A549 (cell line): ENCODE measurements at regions not wholly inside any gene's neighbourhood (a gene's known extent, or its start where the extent isn't known, plus 50 kb on each side); places are given as distances from the start of the nearest gene placed in this dataset.

Experiments used
- EP300 ChIP-seq, 2 experiments: fragments of >200 bp; sonication (Bioruptor Twin); formaldehyde crosslinking; IDR thresholded peaks; 2 replicates in 1 of 2; 3 replicates in 1 of 2; pipeline ENCODE4 v1.6.1; 2016 to 2017
- POLR2A ChIP-seq: IDR thresholded peaks from 2 replicates; pipeline ENCODE4 v1.6.1; 2012; ENCODE audit warnings: mild to moderate bottlenecking, low read length
- ZC3H11A ChIP-seq: fragments of 450-650 bp; IDR thresholded peaks from 2 replicates; pipeline ENCODE4 v1.6.1; 2014; ENCODE audit warnings: antibody characterized with exemption, mild to moderate bottlenecking
- TF ChIP-seq, protein P1 (sequence below): fragments of >200 bp; sonication (Bioruptor Twin); formaldehyde crosslinking; IDR thresholded peaks from 3 replicates; pipeline ENCODE4 v1.5.1; 2016
- TF ChIP-seq, protein P2 (sequence below): IDR thresholded peaks from 2 replicates; pipeline ENCODE4 v1.6.1; 2012

DNA sequence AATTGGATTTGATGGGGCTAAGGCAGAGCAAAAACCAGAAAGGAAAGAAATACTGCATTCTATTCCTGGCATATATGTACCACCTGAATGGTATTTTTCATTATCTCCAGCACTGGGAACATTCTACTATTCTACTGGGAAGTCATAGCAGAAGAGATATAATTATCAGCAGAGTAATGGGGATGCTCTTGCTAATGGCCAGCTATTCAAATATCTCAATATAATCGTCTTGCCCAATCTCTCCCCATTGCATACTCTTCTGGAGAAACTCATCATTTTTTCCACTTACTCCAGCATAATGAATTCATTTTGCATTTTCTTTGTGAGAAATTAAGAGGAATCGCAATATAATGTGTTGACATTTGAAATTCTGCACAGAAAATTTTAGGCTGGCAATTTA, 1794.7 kb upstream of the PIK3C3 start:
- TF ChIP-seq, protein P1, sequence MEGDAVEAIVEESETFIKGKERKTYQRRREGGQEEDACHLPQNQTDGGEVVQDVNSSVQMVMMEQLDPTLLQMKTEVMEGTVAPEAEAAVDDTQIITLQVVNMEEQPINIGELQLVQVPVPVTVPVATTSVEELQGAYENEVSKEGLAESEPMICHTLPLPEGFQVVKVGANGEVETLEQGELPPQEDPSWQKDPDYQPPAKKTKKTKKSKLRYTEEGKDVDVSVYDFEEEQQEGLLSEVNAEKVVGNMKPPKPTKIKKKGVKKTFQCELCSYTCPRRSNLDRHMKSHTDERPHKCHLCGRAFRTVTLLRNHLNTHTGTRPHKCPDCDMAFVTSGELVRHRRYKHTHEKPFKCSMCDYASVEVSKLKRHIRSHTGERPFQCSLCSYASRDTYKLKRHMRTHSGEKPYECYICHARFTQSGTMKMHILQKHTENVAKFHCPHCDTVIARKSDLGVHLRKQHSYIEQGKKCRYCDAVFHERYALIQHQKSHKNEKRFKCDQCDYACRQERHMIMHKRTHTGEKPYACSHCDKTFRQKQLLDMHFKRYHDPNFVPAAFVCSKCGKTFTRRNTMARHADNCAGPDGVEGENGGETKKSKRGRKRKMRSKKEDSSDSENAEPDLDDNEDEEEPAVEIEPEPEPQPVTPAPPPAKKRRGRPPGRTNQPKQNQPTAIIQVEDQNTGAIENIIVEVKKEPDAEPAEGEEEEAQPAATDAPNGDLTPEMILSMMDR, result no peak
- TF ChIP-seq, protein P2, sequence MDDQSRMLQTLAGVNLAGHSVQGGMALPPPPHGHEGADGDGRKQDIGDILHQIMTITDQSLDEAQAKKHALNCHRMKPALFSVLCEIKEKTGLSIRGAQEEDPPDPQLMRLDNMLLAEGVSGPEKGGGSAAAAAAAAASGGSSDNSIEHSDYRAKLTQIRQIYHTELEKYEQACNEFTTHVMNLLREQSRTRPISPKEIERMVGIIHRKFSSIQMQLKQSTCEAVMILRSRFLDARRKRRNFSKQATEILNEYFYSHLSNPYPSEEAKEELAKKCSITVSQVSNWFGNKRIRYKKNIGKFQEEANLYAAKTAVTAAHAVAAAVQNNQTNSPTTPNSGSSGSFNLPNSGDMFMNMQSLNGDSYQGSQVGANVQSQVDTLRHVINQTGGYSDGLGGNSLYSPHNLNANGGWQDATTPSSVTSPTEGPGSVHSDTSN, result no peak
- TF ChIP-seq EP300 (IDR thresholded peaks at IDR 0.05) (no peak), ZC3H11A (no peak), POLR2A (no peak)
